Liver (tissue), 8 donors: ENCODE measurements at regions not wholly inside any gene's neighbourhood (a gene's known extent, or its start where the extent isn't known, plus 50 kb on each side); places are given as distances from the start of the nearest gene placed in this dataset.

Experiments
- DNase-seq: peaks from one replicate; pipeline ENCODE4 v3.0.0-alpha.2; 2017; ENCODE audit warnings: low spot score
- H3K27ac ChIP-seq, 2 donors: one replicate each; pipeline ENCODE4 v1.7.0; 2013; ENCODE audit warnings: inconsistent platforms in 2 of 2, low read length in 2 of 2, control low read depth in 1 of 2, low read depth in 1 of 2, mild to moderate bottlenecking in 1 of 2
- H3K27me3 ChIP-seq, 4 donors: one replicate each; pipeline versions ENCODE4 v1.6.1 to v1.7.0; 2013; ENCODE audit warnings: low read length in 3 of 4, inconsistent platforms in 1 of 4, mild to moderate bottlenecking in 1 of 4, moderate library complexity in 1 of 4; ENCODE audit not compliant: control insufficient read depth in 4 of 4, insufficient read depth in 4 of 4
- H3K36me3 ChIP-seq, 4 donors: one replicate each; pipeline versions ENCODE4 v1.6.1 to v1.7.0; 2013; ENCODE audit warnings: low read length in 3 of 4, mild to moderate bottlenecking in 3 of 4, low read depth in 1 of 4, moderate library complexity in 1 of 4; ENCODE audit not compliant: control insufficient read depth in 4 of 4, insufficient read depth in 3 of 4
- H3K4me1 ChIP-seq, 4 donors: one replicate each; pipeline versions ENCODE4 v1.6.1 to v1.7.0; 2013; ENCODE audit warnings: low read length in 3 of 4, mild to moderate bottlenecking in 3 of 4, moderate library complexity in 1 of 4; ENCODE audit not compliant: control insufficient read depth in 4 of 4, insufficient read depth in 4 of 4
- H3K4me3 ChIP-seq, 3 donors: one replicate each; pipeline versions ENCODE4 v1.6.1 to v1.7.0; 2013; ENCODE audit warnings: low read length in 3 of 3, control low read depth in 1 of 3, low read depth in 1 of 3, mild to moderate bottlenecking in 1 of 3
- H3K9ac ChIP-seq, 2 donors: one replicate each; pipeline ENCODE4 v1.7.0; 2013; ENCODE audit warnings: low read length in 2 of 2, mild to moderate bottlenecking in 2 of 2, moderate library complexity in 2 of 2, control low read depth in 1 of 2, low read depth in 1 of 2
- H3K9me3 ChIP-seq, 4 donors: one replicate each; pipeline versions ENCODE4 v1.6.1 to v1.7.0; 2013; ENCODE audit warnings: low read length in 3 of 4; ENCODE audit not compliant: control insufficient read depth in 4 of 4
- EGR1 ChIP-seq, 2 donors: IDR thresholded peaks; 2 replicates each; pipeline ENCODE4 v1.6.1; 2016 to 2018; ENCODE audit warnings: antibody characterized with exemption in 2 of 2, low read depth in 2 of 2
- FOXA1 ChIP-seq: IDR thresholded peaks from 2 replicates; pipeline ENCODE4 v1.6.1; 2016; ENCODE audit warnings: antibody characterized with exemption
- FOXA2 ChIP-seq: IDR thresholded peaks from 2 replicates; pipeline ENCODE4 v1.6.1; 2016; ENCODE audit warnings: antibody characterized with exemption
- GABPA ChIP-seq, 2 donors: IDR thresholded peaks in 1 of 2; conservative IDR thresholded peaks in 1 of 2; 2 replicates each; pipeline ENCODE4 v1.6.1; 2016; ENCODE audit warnings: antibody characterized with exemption in 2 of 2, mild to moderate bottlenecking in 1 of 2, moderate library complexity in 1 of 2
- HNF4A ChIP-seq, 2 donors: conservative IDR thresholded peaks; 2 replicates each; pipeline ENCODE4 v1.6.1; 2016; ENCODE audit warnings: antibody characterized with exemption in 2 of 2, mild to moderate bottlenecking in 2 of 2
- HNF4G ChIP-seq: IDR thresholded peaks from 2 replicates; pipeline ENCODE4 v1.6.1; 2016; ENCODE audit warnings: antibody characterized with exemption
- JUND ChIP-seq, 2 donors: IDR thresholded peaks; 2 replicates each; pipeline ENCODE4 v1.6.1; 2016; ENCODE audit warnings: antibody characterized with exemption in 2 of 2
- NR2F2 ChIP-seq: IDR thresholded peaks from 2 replicates; pipeline ENCODE4 v1.6.1; 2016; ENCODE audit warnings: antibody characterized with exemption
- RAD21 ChIP-seq, 2 donors: IDR thresholded peaks; 2 replicates each; pipeline ENCODE4 v1.6.1; 2016; ENCODE audit warnings: antibody characterized with exemption in 2 of 2, mild to moderate bottlenecking in 2 of 2
- RXRA ChIP-seq, 2 donors: IDR thresholded peaks; 2 replicates each; pipeline ENCODE4 v1.6.1; 2017 to 2018; ENCODE audit warnings: antibody characterized with exemption in 2 of 2, mild to moderate bottlenecking in 1 of 2
- SP1 ChIP-seq: IDR thresholded peaks from 2 replicates; pipeline ENCODE4 v1.6.1; 2018; ENCODE audit warnings: antibody characterized with exemption, mild to moderate bottlenecking
- TAF1 ChIP-seq: conservative IDR thresholded peaks from 2 replicates; pipeline ENCODE4 v1.6.1; 2016; ENCODE audit warnings: antibody characterized with exemption, mild to moderate bottlenecking
- YY1 ChIP-seq: IDR thresholded peaks from 2 replicates; pipeline ENCODE4 v1.6.1; 2016; ENCODE audit warnings: antibody characterized with exemption, mild to moderate bottlenecking
- WGBS: extraction: QIAGEN DNeasy Blood & Tissue Kit; methylation state at CpG from one replicate; pipeline ENCODE4 v1.1.7; 2013; 5-methylcytosine and 5-hydroxymethylcytosine counted together
- TF ChIP-seq, protein P1 (sequence below): fragments of 150-350 bp; IDR thresholded peaks from 2 replicates; pipeline ENCODE4 v1.5.1; 2017; ENCODE audit warnings: improper control_type of control experiment, low read depth, low read length; ENCODE audit not compliant: missing input control
- TF ChIP-seq, protein P2 (sequence below): IDR thresholded peaks from 2 replicates; pipeline ENCODE4 v1.6.1; 2016; ENCODE audit warnings: antibody characterized with exemption
- TF ChIP-seq, protein P3 (sequence below): IDR thresholded peaks from 2 replicates; pipeline ENCODE4 v1.6.1; 2016; ENCODE audit warnings: antibody characterized with exemption
- TF ChIP-seq, protein P4 (sequence below): IDR thresholded peaks from 2 replicates; pipeline ENCODE4 v1.6.1; 2016; ENCODE audit warnings: antibody characterized with exemption, mild to moderate bottlenecking
- TF ChIP-seq, protein P5 (sequence below): IDR thresholded peaks from 2 replicates; pipeline ENCODE4 v1.6.1; 2016; ENCODE audit warnings: antibody characterized with exemption
- donor health status: healthy.
- donor health status: healthy.
- donor health status: healthy.
- donor health status: healthy.
- donor health status: healthy.

DNA sequence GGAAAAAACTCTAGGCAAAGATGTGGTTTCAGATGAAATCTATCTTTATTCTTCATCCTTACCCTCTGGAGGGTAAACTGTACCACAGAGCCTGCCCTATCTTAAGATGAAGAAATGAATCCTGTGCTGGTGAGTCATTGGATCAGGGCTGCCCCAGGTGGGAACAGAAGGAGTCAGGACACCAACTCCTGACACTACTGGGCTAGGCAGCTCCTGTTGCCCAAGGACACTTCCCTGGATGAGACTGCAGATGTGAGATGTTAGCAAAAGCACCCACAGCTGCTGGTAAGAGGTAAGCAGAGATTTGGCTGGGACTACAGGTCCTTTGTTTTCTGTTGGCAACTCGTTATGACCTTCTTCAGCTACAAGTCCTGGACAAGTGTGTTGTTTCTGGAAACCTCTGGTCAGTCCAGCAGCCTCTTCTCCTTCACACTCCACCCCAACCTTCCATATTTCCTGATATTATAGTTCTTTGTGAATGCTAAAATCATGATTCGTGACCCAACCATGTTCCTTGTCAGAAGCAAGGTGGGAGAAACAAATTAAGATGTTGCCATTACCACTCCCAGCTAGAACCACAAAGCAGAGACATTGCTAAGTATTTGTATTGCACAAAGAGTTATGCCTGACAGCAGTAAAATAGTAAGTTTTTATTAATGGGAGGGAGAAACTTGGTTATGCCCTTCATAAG is 104.2 kb upstream of the TGFBR2 start:
- H3K27ac ChIP-seq, result no peak overlapping the region
- no peak for DNase-seq
- H3K27me3 ChIP-seq, result no peaks in the 10 kb centered on the region
- 89% methylated on average over 2 of the region's 2 CpGs for WGBS
- H3K9me3 ChIP-seq, result no peaks in the 10 kb centered on the region
- H3K4me1 ChIP-seq, result peaks cover 0 to 2% (median 0%) of the 10 kb centered on the region in 4 donors
- TF ChIP-seq JUND (IDR thresholded peaks at IDR 0.05), result no peak
- no peak for TF ChIP-seq GABPA (IDR thresholded peaks at IDR 0.05 in 1 of 2, conservative IDR thresholded peaks at IDR 0.05 in 1 of 2)
- no peak for TF ChIP-seq HNF4A (conservative IDR thresholded peaks at IDR 0.05)
- no peak for TF ChIP-seq NR2F2
- TF ChIP-seq, protein P1, sequence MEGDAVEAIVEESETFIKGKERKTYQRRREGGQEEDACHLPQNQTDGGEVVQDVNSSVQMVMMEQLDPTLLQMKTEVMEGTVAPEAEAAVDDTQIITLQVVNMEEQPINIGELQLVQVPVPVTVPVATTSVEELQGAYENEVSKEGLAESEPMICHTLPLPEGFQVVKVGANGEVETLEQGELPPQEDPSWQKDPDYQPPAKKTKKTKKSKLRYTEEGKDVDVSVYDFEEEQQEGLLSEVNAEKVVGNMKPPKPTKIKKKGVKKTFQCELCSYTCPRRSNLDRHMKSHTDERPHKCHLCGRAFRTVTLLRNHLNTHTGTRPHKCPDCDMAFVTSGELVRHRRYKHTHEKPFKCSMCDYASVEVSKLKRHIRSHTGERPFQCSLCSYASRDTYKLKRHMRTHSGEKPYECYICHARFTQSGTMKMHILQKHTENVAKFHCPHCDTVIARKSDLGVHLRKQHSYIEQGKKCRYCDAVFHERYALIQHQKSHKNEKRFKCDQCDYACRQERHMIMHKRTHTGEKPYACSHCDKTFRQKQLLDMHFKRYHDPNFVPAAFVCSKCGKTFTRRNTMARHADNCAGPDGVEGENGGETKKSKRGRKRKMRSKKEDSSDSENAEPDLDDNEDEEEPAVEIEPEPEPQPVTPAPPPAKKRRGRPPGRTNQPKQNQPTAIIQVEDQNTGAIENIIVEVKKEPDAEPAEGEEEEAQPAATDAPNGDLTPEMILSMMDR, result no peak
- no peak for TF ChIP-seq SP1
- TF ChIP-seq YY1, result no peak
- TF ChIP-seq, protein P2, sequence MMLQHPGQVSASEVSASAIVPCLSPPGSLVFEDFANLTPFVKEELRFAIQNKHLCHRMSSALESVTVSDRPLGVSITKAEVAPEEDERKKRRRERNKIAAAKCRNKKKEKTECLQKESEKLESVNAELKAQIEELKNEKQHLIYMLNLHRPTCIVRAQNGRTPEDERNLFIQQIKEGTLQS, result no peak
- no peak for TF ChIP-seq FOXA2
- TF ChIP-seq, protein P3, sequence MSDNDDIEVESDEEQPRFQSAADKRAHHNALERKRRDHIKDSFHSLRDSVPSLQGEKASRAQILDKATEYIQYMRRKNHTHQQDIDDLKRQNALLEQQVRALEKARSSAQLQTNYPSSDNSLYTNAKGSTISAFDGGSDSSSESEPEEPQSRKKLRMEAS, result no peak
- TF ChIP-seq, protein P4, sequence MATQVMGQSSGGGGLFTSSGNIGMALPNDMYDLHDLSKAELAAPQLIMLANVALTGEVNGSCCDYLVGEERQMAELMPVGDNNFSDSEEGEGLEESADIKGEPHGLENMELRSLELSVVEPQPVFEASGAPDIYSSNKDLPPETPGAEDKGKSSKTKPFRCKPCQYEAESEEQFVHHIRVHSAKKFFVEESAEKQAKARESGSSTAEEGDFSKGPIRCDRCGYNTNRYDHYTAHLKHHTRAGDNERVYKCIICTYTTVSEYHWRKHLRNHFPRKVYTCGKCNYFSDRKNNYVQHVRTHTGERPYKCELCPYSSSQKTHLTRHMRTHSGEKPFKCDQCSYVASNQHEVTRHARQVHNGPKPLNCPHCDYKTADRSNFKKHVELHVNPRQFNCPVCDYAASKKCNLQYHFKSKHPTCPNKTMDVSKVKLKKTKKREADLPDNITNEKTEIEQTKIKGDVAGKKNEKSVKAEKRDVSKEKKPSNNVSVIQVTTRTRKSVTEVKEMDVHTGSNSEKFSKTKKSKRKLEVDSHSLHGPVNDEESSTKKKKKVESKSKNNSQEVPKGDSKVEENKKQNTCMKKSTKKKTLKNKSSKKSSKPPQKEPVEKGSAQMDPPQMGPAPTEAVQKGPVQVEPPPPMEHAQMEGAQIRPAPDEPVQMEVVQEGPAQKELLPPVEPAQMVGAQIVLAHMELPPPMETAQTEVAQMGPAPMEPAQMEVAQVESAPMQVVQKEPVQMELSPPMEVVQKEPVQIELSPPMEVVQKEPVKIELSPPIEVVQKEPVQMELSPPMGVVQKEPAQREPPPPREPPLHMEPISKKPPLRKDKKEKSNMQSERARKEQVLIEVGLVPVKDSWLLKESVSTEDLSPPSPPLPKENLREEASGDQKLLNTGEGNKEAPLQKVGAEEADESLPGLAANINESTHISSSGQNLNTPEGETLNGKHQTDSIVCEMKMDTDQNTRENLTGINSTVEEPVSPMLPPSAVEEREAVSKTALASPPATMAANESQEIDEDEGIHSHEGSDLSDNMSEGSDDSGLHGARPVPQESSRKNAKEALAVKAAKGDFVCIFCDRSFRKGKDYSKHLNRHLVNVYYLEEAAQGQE, result no peak
- TF ChIP-seq TAF1, result no peak
- no peak for TF ChIP-seq FOXA1
- TF ChIP-seq, protein P5, sequence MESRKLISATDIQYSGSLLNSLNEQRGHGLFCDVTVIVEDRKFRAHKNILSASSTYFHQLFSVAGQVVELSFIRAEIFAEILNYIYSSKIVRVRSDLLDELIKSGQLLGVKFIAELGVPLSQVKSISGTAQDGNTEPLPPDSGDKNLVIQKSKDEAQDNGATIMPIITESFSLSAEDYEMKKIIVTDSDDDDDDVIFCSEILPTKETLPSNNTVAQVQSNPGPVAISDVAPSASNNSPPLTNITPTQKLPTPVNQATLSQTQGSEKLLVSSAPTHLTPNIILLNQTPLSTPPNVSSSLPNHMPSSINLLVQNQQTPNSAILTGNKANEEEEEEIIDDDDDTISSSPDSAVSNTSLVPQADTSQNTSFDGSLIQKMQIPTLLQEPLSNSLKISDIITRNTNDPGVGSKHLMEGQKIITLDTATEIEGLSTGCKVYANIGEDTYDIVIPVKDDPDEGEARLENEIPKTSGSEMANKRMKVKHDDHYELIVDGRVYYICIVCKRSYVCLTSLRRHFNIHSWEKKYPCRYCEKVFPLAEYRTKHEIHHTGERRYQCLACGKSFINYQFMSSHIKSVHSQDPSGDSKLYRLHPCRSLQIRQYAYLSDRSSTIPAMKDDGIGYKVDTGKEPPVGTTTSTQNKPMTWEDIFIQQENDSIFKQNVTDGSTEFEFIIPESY, result no peak
- no peak for TF ChIP-seq EGR1 (IDR thresholded peaks at IDR 0.05; ENCODE audit: low read depth in 2 of 2)
- no peak for TF ChIP-seq RAD21 (IDR thresholded peaks at IDR 0.05)
- TF ChIP-seq HNF4G, result no peak
- no peak for TF ChIP-seq RXRA (IDR thresholded peaks at IDR 0.05)
- no peak overlapping the region for H3K4me3 ChIP-seq
- no peaks in the 10 kb centered on the region for H3K36me3 ChIP-seq
- no peak overlapping the region for H3K9ac ChIP-seq
